ENCODE measurements at regions not wholly inside any gene's neighbourhood (a gene's known extent, or its start where the extent isn't known, plus 50 kb on each side); places are given as distances from the start of the nearest gene placed in this dataset.

DNA sequence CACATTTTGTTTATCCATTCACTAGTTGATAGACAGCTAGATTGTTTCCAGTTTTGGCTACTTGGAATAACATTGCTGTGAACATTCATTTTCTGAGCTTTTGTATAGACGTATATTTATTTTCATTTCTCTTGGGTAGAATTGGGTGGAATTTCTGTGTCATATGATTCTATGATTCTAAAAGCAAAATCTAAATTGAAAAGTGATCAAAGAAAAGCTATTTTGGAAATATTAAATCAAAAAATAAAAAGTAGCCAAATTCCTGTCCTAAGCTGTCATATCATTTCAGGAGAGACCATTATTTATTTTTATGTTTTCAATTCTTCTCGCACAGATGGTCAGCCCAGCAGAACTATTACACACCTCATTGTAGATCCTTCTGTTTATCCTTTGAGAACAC, 229.2 kb downstream of the COL12A1 start:
- TF ChIP-seq CTCF (IDR thresholded peaks at IDR 0.05) (no peak), POLR2A (IDR thresholded peaks at IDR 0.05) (no peak), POLR2AphosphoS5 (IDR thresholded peaks at IDR 0.05) (no peak)

Measured in breast epithelium (tissue), 3 donors.